SU-DHL-6 (cell line): ENCODE measurements at regions not wholly inside any gene's neighbourhood (a gene's known extent, or its start where the extent isn't known, plus 50 kb on each side); places are given as distances from the start of the nearest gene placed in this dataset.
"Not testable (repeated sequence)": the region's sequence is repeated elsewhere in the genome, so short reads cannot be mapped to it uniquely, and the experiment has no call there.

Experiments
- H2AFZ ChIP-seq: fragments of 200-600 bp; sonication (generic); 2 replicates; pipeline ENCODE4 v1.6.1; 2014; ENCODE audit warnings: low read depth, mild to moderate bottlenecking, moderate library complexity, mixed read lengths, antibody characterized with exemption, low read length; ENCODE audit not compliant: severe bottlenecking
- H3F3A ChIP-seq: fragments of 200-600 bp; shearing (Covaris generic); 2 replicates; pipeline ENCODE4 v1.6.0; 2016; ENCODE audit warnings: antibody characterized with exemption, mild to moderate bottlenecking; ENCODE audit not compliant: insufficient read depth
- H3K27ac ChIP-seq: fragments of 200-600 bp; sonication (generic); 2 replicates; pipeline ENCODE4 v1.5.1; 2016; ENCODE audit warnings: low read depth, mild to moderate bottlenecking, low read length, moderate library complexity, mixed read lengths
- H3K27me3 ChIP-seq: fragments of 200-600 bp; sonication (generic), shearing (Covaris generic); 2 replicates; pipeline ENCODE4 v1.6.0; 2014; ENCODE audit warnings: mild to moderate bottlenecking, low read length
- H3K36me3 ChIP-seq: fragments of 200-600 bp; sonication (generic); 2 replicates; pipeline ENCODE4 v1.6.1; 2014; ENCODE audit warnings: mild to moderate bottlenecking, low read length, mixed read lengths
- H3K4me2 ChIP-seq: fragments of 300-600, 200-600 bp; shearing (Covaris generic), sonication (generic); 2 replicates; pipeline ENCODE4 v1.6.0; 2014; ENCODE audit warnings: low read length, low read depth, mild to moderate bottlenecking; ENCODE audit not compliant: poor library complexity, severe bottlenecking
- H3K4me3 ChIP-seq: fragments of 200-600 bp; sonication (generic); 2 replicates; pipeline ENCODE4 v1.5.1; 2014; ENCODE audit warnings: antibody characterized with exemption, low read length, mild to moderate bottlenecking, mixed read lengths; ENCODE audit not compliant: insufficient read depth, poor library complexity, severe bottlenecking
- H3K79me2 ChIP-seq: fragments of 200-600 bp; sonication (generic); 2 replicates; pipeline ENCODE4 v1.6.1; 2014; ENCODE audit warnings: mild to moderate bottlenecking, low read length, moderate library complexity; ENCODE audit not compliant: insufficient read depth
- H3K9ac ChIP-seq: fragments of 200-600 bp; sonication (generic); 2 replicates; pipeline ENCODE4 v1.7.0; 2014; ENCODE audit warnings: mild to moderate bottlenecking, low read length
- H3K9me2 ChIP-seq: fragments of 200-600 bp; sonication (generic); replicated peaks from 2 replicates; pipeline ENCODE4 v1.6.1; 2014; ENCODE audit warnings: low read length; ENCODE audit not compliant: insufficient read depth
- H3K9me3 ChIP-seq: fragments of 200-600 bp; sonication (generic); 2 replicates; pipeline ENCODE4 v1.6.1; 2014; ENCODE audit warnings: low read length, mixed read lengths; ENCODE audit not compliant: insufficient read depth
- H4K20me1 ChIP-seq: fragments of 200-600 bp; sonication (generic); 2 replicates; pipeline ENCODE4 v1.6.1; 2014; ENCODE audit warnings: low read depth, mild to moderate bottlenecking, antibody characterized with exemption, low read length, moderate library complexity, mixed read lengths

DNA sequence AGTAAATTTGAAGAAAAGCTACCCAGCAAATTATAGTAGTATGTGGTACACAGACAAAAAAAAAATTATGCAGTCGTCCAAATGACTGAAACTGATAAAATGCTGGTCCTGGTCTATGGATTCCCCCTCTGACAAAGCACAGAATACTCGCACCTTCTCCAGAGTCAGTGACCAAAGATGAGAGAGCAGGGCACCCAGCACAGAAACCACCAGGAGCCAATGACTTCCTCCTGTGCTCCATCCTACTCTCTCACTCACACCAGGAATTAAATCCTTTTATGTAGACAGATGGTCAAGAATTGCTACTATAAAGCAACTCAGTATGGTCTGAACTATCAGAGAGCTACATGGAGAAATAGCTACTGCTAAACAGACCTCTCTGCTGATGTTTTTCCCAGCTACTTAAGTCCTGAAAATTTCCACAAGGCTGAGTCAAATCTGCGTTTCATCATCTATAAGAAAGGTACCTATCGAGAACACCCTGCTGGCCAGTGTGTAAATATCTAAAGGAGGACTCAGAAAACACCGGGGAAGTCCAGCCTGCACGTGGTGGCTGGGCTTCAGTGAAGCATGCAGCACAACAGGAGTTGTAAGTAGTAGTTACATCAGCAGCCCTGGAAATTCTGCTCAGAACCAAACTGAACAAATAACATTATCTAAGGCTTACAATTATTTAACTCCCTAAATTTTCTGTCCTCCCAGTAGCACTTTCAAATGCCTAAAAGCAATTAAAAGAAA lies 118.1 kb upstream of the OR4F16 start:
- H3K79me2 ChIP-seq, H4K20me1 ChIP-seq, H3K27me3 ChIP-seq, H3K9me2 ChIP-seq, H3K9me3 ChIP-seq, H3K9ac ChIP-seq, H3K4me2 ChIP-seq, H3F3A ChIP-seq, H3K36me3 ChIP-seq, H3K4me3 ChIP-seq, H3K27ac ChIP-seq, H2AFZ ChIP-seq: not testable (repeated sequence)

DNA sequence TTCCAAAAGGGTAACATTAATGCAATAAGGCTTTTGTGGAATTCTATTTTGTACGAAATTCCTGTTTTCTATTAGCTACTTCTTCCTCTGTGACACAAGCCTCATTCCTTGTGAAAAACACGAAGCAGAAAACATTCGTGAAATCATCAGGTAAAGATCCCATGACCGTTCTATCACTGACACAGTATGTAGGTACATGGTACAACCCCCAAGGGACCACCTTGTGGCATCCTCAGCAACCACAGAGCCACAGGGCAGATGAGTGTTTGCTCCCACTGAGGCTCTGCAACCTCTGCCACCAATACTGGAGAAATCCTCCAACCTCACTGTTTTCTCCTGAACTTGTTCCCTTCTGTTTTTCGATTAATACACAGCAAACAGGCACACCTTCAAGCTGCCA lies 118.4 kb upstream of the SAMD11 start:
- H3K9me3 ChIP-seq, H3K4me2 ChIP-seq, H3K36me3 ChIP-seq, H3K27ac ChIP-seq, H3K9ac ChIP-seq, H3K4me3 ChIP-seq, H2AFZ ChIP-seq, H3K27me3 ChIP-seq, H4K20me1 ChIP-seq, H3K79me2 ChIP-seq, H3K9me2 ChIP-seq, H3F3A ChIP-seq: not testable (repeated sequence)

- H3K9me3 ChIP-seq, H3K9ac ChIP-seq, H3K36me3 ChIP-seq, H3K79me2 ChIP-seq, H4K20me1 ChIP-seq, H3K9me2 ChIP-seq, H3K4me2 ChIP-seq, H3K27me3 ChIP-seq, H3F3A ChIP-seq, H3K4me3 ChIP-seq, H2AFZ ChIP-seq, H3K27ac ChIP-seq: not testable (repeated sequence)
Measured at GRCh38 chr1:807066-807465, 116.7 kb upstream of the SAMD11 start.

- H3K27ac ChIP-seq, H3F3A ChIP-seq, H3K9me3 ChIP-seq, H3K4me2 ChIP-seq, H3K9ac ChIP-seq, H4K20me1 ChIP-seq, H3K9me2 ChIP-seq, H3K27me3 ChIP-seq, H3K79me2 ChIP-seq, H3K4me3 ChIP-seq, H2AFZ ChIP-seq, H3K36me3 ChIP-seq: not testable (repeated sequence)
Measured at GRCh38 chr1:807699-808390, 115.9 kb upstream of the SAMD11 start.

DNA sequence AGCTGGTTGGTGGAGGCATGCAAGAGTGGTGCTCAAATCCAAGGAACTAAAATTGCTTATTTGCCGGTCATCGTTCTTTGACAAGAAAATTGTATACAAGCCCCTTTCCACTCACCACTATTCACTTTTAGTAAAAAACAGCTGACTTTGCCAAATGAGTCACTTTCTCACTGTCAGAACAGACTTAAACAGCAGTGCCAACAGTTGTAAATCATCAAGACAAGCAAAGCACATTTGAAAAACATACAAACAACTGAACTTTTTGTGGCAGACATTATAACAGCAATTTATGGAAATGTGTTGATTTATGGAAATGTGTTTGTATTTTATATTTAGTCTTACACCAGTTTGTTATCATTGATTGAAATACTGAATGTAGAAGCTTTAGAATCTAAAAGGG lies 112.8 kb upstream of the SAMD11 start:
- H3K79me2 ChIP-seq, H3K9me2 ChIP-seq, H3K9me3 ChIP-seq, H3K36me3 ChIP-seq, H3K4me2 ChIP-seq, H4K20me1 ChIP-seq, H3K27ac ChIP-seq, H3K9ac ChIP-seq, H3F3A ChIP-seq, H2AFZ ChIP-seq, H3K4me3 ChIP-seq, H3K27me3 ChIP-seq: not testable (repeated sequence)

DNA sequence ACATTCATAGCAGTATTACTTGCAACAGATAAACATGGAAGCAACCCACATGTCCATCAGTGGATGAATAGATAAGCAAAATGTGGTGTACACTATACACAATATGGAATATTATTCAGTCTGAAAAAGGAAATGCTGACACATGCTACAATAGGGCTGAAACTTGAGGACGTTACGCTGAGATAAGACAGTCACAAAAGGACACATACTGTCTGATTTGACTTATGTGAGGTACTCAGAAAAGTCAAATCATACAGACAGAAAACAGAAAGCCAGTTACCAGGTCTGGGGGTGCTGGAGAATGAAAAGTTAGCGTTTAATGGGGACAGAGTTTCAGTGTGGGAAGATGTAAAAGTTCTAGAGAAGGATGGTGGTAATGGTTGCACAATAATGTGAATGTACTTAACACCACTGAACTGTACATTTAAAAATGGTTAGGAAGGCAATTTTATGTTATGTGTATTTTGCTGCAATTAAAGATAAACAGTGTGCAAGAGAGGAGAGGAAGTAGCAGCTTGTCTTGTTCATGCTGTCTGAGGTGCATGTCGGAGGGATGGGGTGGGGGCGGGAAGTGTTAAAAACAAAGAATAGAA lies 111.1 kb upstream of the SAMD11 start:
- not testable (repeated sequence) for H3K4me3 ChIP-seq, H3K9me2 ChIP-seq, H3K27me3 ChIP-seq, H3K27ac ChIP-seq, H3K9ac ChIP-seq, H3K36me3 ChIP-seq, H2AFZ ChIP-seq, H3K4me2 ChIP-seq, H3F3A ChIP-seq, H4K20me1 ChIP-seq, H3K9me3 ChIP-seq, H3K79me2 ChIP-seq

DNA sequence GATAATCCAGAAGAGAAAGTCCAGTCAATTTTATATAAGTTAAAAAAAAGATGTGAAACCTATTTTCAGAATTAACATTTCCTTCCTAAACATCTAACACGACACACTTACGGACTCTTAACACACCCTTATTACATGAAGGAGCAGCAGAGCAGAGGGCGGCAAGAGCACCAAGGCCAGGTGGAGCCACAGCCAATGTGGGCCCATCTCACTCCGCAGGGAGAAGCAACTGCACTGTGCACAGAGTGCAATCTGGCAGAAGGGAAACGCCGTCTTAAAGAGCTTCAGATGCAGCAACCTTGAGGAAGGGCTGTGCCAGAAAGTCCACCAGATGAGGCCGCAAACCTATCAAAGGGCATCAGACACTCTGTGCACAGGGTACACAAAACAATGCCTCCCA lies 109.2 kb upstream of the SAMD11 start:
- not testable (repeated sequence) for H3K27ac ChIP-seq, H3K4me3 ChIP-seq, H3K79me2 ChIP-seq, H2AFZ ChIP-seq, H3F3A ChIP-seq, H3K9ac ChIP-seq, H3K36me3 ChIP-seq, H3K9me3 ChIP-seq, H3K9me2 ChIP-seq, H4K20me1 ChIP-seq, H3K4me2 ChIP-seq, H3K27me3 ChIP-seq
